ENCODE measurements at regions not wholly inside any gene's neighbourhood (a gene's known extent, or its start where the extent isn't known, plus 50 kb on each side); places are given as distances from the start of the nearest gene placed in this dataset.

GRCh38 chr5:54671111-54671531 lies 153.6 kb downstream of the SNX18 start:
- no peak for TF ChIP-seq CTCF (IDR thresholded peaks at IDR 0.05; ENCODE audit: extremely low read depth, missing control alignments)
- no peak for DNase-seq (ENCODE audit: low spot score)

GRCh38 chr5:54670281-54670680 lies 152.7 kb downstream of the SNX18 start:
- DNase-seq (ENCODE audit: low spot score): no peak
- TF ChIP-seq CTCF (IDR thresholded peaks at IDR 0.05; ENCODE audit: extremely low read depth, missing control alignments): no peak

GRCh38 chr5:54669845-54670244 lies 152.3 kb downstream of the SNX18 start:
- TF ChIP-seq CTCF (IDR thresholded peaks at IDR 0.05; ENCODE audit: extremely low read depth, missing control alignments): no peak
- DNase-seq (ENCODE audit: low spot score): no peak

GRCh38 chr5:54669285-54669684 lies 151.7 kb downstream of the SNX18 start:
- no peak for TF ChIP-seq CTCF (IDR thresholded peaks at IDR 0.05; ENCODE audit: extremely low read depth, missing control alignments)
- no peak for DNase-seq (ENCODE audit: low spot score)

GRCh38 chr5:54668096-54668495 lies 150.5 kb downstream of the SNX18 start:
- no peak for DNase-seq (ENCODE audit: low spot score)
- no peak for TF ChIP-seq CTCF (IDR thresholded peaks at IDR 0.05; ENCODE audit: extremely low read depth, missing control alignments)

- no peak for DNase-seq (ENCODE audit: low spot score)
These were observed 149.6 kb downstream of the SNX18 start for GRCh38 chr5:54667136-54667535.

GRCh38 chr5:54663866-54664265 lies 146.3 kb downstream of the SNX18 start:
- TF ChIP-seq CTCF (IDR thresholded peaks at IDR 0.05; ENCODE audit: extremely low read depth, missing control alignments): no peak
- no peak for DNase-seq (ENCODE audit: low spot score)

More at GRCh38 chr5:54667136-54667535, 149.6 kb downstream of the SNX18 start:
- TF ChIP-seq CTCF (IDR thresholded peaks at IDR 0.05; ENCODE audit: extremely low read depth, missing control alignments): no peak
